Transverse colon (tissue), 4 donors: ENCODE measurements at regions not wholly inside any gene's neighbourhood (a gene's known extent, or its start where the extent isn't known, plus 50 kb on each side); places are given as distances from the start of the nearest gene placed in this dataset.

Experiments used
- POLR2A ChIP-seq: fragments of 450-650 bp; IDR thresholded peaks from one replicate; pipeline ENCODE4 v1.6.1; 2016; ENCODE audit warnings: antibody characterized with exemption, mild to moderate bottlenecking, moderate library complexity
- POLR2AphosphoS5 ChIP-seq, 3 donors: sonication (generic); formaldehyde crosslinking; IDR thresholded peaks; one replicate each; pipeline ENCODE4 v1.6.1; 2016; ENCODE audit warnings: antibody characterized with exemption in 3 of 3
- TF ChIP-seq, protein P1 (sequence below), 5 experiments: fragments of 200-600 bp in 3 of 5; fragments of 450-650 bp in 2 of 5; sonication (generic) in 3 of 5; IDR thresholded peaks; 1 replicate in 2 of 5; 2 replicates in 3 of 5; pipeline ENCODE4 v1.5.1; 2016 to 2017; ENCODE audit warnings: antibody characterized with exemption in 5 of 5, inconsistent platforms in 3 of 5, mild to moderate bottlenecking in 2 of 5, moderate library complexity in 1 of 5

DNA sequence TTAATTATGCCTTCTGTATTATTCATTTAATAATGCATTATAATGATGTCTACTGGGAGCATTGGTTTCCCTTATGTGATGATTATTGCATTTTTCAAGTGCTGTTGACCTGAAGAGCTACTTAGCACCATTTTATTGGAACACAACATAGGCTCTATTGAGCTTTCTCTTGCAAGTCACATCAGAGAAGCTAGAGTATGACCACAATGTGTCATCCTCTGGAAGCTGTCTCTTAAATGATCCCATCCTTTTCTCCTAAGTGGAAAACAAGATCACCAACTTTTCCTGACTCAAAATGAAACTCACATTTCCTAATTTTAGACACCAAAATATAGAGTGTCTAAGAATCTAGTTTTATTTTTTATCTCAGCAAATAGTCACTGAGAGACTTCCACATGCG, 1451.9 kb downstream of the PCDH7 start:
- TF ChIP-seq, protein P1, sequence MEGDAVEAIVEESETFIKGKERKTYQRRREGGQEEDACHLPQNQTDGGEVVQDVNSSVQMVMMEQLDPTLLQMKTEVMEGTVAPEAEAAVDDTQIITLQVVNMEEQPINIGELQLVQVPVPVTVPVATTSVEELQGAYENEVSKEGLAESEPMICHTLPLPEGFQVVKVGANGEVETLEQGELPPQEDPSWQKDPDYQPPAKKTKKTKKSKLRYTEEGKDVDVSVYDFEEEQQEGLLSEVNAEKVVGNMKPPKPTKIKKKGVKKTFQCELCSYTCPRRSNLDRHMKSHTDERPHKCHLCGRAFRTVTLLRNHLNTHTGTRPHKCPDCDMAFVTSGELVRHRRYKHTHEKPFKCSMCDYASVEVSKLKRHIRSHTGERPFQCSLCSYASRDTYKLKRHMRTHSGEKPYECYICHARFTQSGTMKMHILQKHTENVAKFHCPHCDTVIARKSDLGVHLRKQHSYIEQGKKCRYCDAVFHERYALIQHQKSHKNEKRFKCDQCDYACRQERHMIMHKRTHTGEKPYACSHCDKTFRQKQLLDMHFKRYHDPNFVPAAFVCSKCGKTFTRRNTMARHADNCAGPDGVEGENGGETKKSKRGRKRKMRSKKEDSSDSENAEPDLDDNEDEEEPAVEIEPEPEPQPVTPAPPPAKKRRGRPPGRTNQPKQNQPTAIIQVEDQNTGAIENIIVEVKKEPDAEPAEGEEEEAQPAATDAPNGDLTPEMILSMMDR (IDR thresholded peaks at IDR 0.05): no peak
- TF ChIP-seq POLR2A (no peak), POLR2AphosphoS5 (IDR thresholded peaks at IDR 0.05) (no peak)
